ENCODE measurements at regions not wholly inside any gene's neighbourhood (a gene's known extent, or its start where the extent isn't known, plus 50 kb on each side); places are given as distances from the start of the nearest gene placed in this dataset.

DNA sequence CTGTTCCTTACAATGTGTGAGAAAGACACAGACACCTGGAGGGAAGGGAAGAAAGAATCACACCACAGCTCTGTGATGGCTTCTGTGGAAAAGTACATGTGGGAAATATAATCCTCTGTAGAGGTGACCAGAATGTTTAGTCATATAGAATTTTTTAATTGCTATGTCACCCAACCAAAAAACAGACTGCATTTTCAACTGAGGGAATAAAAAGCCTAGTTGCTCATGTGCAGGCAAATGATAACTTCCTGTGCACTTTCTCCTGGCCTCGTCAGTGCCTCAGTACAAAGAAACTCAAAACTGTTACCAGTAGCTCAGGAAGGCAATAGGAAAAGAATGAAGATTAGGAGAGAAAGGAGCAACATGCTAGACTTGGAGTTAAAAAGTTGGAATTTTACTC is 326.8 kb downstream of the OSR1 start:
- Histone ChIP-seq H3K36me3 (ENCODE audit: insufficient read depth, low read length) (no peaks in the 10 kb centered on the region), H2AFZ (ENCODE audit: low read length) (no peak overlapping the region), H3F3A (ENCODE audit: low read depth) (no peaks in the 10 kb centered on the region), H3K9me2 (replicated peaks; ENCODE audit: low read depth, low read length) (no peaks in the 10 kb centered on the region), H3K4me2 (ENCODE audit: low read depth, low read length, poor library complexity, severe bottlenecking) (no peak overlapping the region), H3K4me3 (ENCODE audit: low read length, poor library complexity, severe bottlenecking) (no peak overlapping the region), H3K9me3 (ENCODE audit: insufficient read depth, low read depth, low read length) (no peaks in the 10 kb centered on the region; the same call in 1 of the 2 replicates), H3K9ac (ENCODE audit: low read depth, low read length, poor library complexity, severe bottlenecking) (no peak overlapping the region), H3K4me1 (ENCODE audit: insufficient read depth, low read length, poor library complexity, severe bottlenecking) (no peaks in the 10 kb centered on the region), H3K27me3 (ENCODE audit: insufficient read depth, low read length, poor library complexity, severe bottlenecking) (no peaks in the 10 kb centered on the region), H4K20me1 (ENCODE audit: insufficient read depth, low read length, poor library complexity, severe bottlenecking) (no peaks in the 10 kb centered on the region), H3K79me2 (ENCODE audit: insufficient read depth, low read length) (no peaks in the 10 kb centered on the region)
- TF ChIP-seq, protein P1, sequence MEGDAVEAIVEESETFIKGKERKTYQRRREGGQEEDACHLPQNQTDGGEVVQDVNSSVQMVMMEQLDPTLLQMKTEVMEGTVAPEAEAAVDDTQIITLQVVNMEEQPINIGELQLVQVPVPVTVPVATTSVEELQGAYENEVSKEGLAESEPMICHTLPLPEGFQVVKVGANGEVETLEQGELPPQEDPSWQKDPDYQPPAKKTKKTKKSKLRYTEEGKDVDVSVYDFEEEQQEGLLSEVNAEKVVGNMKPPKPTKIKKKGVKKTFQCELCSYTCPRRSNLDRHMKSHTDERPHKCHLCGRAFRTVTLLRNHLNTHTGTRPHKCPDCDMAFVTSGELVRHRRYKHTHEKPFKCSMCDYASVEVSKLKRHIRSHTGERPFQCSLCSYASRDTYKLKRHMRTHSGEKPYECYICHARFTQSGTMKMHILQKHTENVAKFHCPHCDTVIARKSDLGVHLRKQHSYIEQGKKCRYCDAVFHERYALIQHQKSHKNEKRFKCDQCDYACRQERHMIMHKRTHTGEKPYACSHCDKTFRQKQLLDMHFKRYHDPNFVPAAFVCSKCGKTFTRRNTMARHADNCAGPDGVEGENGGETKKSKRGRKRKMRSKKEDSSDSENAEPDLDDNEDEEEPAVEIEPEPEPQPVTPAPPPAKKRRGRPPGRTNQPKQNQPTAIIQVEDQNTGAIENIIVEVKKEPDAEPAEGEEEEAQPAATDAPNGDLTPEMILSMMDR (conservative IDR thresholded peaks at IDR 0.05; ENCODE audit: low read length): no peak
- no peak for TF ChIP-seq EZH2phosphoT487 (IDR thresholded peaks at IDR 0.05; ENCODE audit: borderline replicate concordance)

DNA sequence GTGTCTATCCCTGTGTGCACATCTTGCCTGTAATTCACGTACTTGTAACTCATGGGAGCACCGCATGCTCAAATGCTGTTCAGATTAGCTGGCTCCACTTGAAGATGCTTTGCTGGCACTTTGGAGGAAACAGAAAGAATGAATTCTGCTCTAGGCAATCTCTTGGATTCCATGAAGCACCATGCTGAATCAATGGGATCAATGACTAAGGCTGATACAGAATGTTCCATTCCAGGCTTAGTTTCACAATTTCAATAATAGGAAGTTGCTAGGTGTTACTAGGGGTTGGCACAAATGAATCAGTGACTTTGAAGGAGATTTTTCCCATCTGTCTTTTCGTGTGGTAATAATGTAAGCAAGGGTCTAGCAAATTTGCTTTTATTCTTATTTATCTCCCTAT is 328.8 kb downstream of the OSR1 start:
- H2AFZ ChIP-seq (ENCODE audit: low read length): no peak overlapping the region
- no peak overlapping the region for H3K4me3 ChIP-seq (ENCODE audit: low read length, poor library complexity, severe bottlenecking)
- no peaks in the 10 kb centered on the region for H3K27me3 ChIP-seq (ENCODE audit: insufficient read depth, low read length, poor library complexity, severe bottlenecking)
- no peak overlapping the region for H3K9ac ChIP-seq (ENCODE audit: low read depth, low read length, poor library complexity, severe bottlenecking)
- no peaks in the 10 kb centered on the region for H3K4me1 ChIP-seq (ENCODE audit: insufficient read depth, low read length, poor library complexity, severe bottlenecking)
- no peak for TF ChIP-seq EZH2phosphoT487 (IDR thresholded peaks at IDR 0.05; ENCODE audit: borderline replicate concordance)
- TF ChIP-seq, protein P1 (conservative IDR thresholded peaks at IDR 0.05; ENCODE audit: low read length): no peak
- no peaks in the 10 kb centered on the region for H3F3A ChIP-seq (ENCODE audit: low read depth)
- H3K4me2 ChIP-seq (ENCODE audit: low read depth, low read length, poor library complexity, severe bottlenecking): no peak overlapping the region
- H3K36me3 ChIP-seq (ENCODE audit: insufficient read depth, low read length): no peaks in the 10 kb centered on the region
- H3K9me2 ChIP-seq (replicated peaks; ENCODE audit: low read depth, low read length): no peaks in the 10 kb centered on the region
- no peaks in the 10 kb centered on the region; the same call in 1 of the 2 replicates for H3K9me3 ChIP-seq (ENCODE audit: insufficient read depth, low read depth, low read length)
- no peaks in the 10 kb centered on the region for H3K79me2 ChIP-seq (ENCODE audit: insufficient read depth, low read length)
- H4K20me1 ChIP-seq (ENCODE audit: insufficient read depth, low read length, poor library complexity, severe bottlenecking): no peaks in the 10 kb centered on the region

DNA sequence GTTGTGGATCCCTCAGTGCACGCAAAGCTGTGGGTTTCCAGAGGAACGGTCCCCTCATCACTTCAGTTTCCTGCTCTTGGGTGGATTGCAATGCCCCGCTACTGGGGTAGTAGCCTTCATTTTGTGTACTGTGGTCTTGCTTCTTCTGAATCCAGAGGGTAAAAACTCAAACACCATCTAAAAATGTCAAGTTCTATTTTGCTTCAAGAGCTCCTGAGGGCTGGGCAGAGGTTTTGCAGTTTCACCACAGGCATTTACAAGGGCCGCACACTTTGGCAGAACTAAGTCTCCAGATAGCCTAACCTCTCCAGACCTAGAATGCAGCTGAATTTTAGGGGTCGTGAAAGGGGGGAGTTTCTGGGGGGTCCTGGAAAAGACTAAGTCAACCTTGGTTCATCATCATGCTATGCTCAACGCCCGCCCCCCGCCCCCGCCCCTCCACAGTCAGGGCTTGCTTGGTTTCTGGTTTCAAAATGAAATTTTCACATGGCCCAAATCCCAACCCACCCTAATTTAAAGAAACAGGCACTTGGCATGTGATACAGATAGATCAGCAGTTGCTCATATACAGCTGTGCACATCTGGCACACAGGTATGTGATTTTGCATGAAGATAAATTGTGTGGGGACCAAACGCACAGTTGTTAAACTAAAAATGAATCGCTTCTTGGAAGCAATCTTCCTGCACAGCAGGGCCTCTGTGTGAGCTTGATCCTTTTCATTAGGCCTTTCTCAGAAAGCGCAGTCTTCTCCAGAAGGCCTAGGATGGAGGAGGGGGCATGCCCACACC is 329.6 kb downstream of the OSR1 start:
- no peaks in the 10 kb centered on the region for H3K9me2 ChIP-seq (replicated peaks; ENCODE audit: low read depth, low read length)
- TF ChIP-seq, protein P1 (conservative IDR thresholded peaks at IDR 0.05; ENCODE audit: low read length): no peak
- no peak overlapping the region for H3K4me3 ChIP-seq (ENCODE audit: low read length, poor library complexity, severe bottlenecking)
- H4K20me1 ChIP-seq (ENCODE audit: insufficient read depth, low read length, poor library complexity, severe bottlenecking): no peaks in the 10 kb centered on the region
- H3K4me1 ChIP-seq (ENCODE audit: insufficient read depth, low read length, poor library complexity, severe bottlenecking): no peaks in the 10 kb centered on the region
- no peaks in the 10 kb centered on the region for H3K79me2 ChIP-seq (ENCODE audit: insufficient read depth, low read length)
- no peak overlapping the region for H3K9ac ChIP-seq (ENCODE audit: low read depth, low read length, poor library complexity, severe bottlenecking)
- no peaks in the 10 kb centered on the region for H3K27me3 ChIP-seq (ENCODE audit: insufficient read depth, low read length, poor library complexity, severe bottlenecking)
- H3K36me3 ChIP-seq (ENCODE audit: insufficient read depth, low read length): no peaks in the 10 kb centered on the region
- no peak overlapping the region for H2AFZ ChIP-seq (ENCODE audit: low read length)
- no peaks in the 10 kb centered on the region for H3F3A ChIP-seq (ENCODE audit: low read depth)
- no peaks in the 10 kb centered on the region; the same call in 1 of the 2 replicates for H3K9me3 ChIP-seq (ENCODE audit: insufficient read depth, low read depth, low read length)
- H3K4me2 ChIP-seq (ENCODE audit: low read depth, low read length, poor library complexity, severe bottlenecking): no peak overlapping the region

Data from Loucy (cell line).